Activated CD8-positive, alpha-beta T cell treated with anti-CD3 and anti-CD28 coated beads for 36 hours (primary cell): ENCODE measurements at regions not wholly inside any gene's neighbourhood (a gene's known extent, or its start where the extent isn't known, plus 50 kb on each side); places are given as distances from the start of the nearest gene placed in this dataset.

Source experiments
- ATAC-seq: fragments of 200-7000 bp; cut with Tn5 transposase; one replicate; pipeline ENCODE4 v1.10.0; 2021; ENCODE audit warnings: mild to moderate bottlenecking, moderate library complexity
- CTCF ChIA-PET: fragments of 350-600 bp; sonication (Branson Sonifier 250); formaldehyde crosslinking; loops from one replicate; lab custom pipeline; 2021; ENCODE audit warnings: antibody characterized with exemption; lab: Charles Lee
- POLR2A ChIA-PET: fragments of 350-600 bp; sonication (Branson Sonifier 250); formaldehyde crosslinking; loops from one replicate; lab custom pipeline; 2021; ENCODE audit warnings: antibody characterized with exemption; lab: Charles Lee
- DNase-seq: peaks from one replicate; pipeline ENCODE4 v3.0.0-alpha.2; 2020
- H3K27ac Mint-ChIP-seq: one replicate; pipeline ENCODE4 v1.8.0; 2021; ENCODE audit warnings: mild to moderate bottlenecking, mixed read lengths
- H3K27me3 Mint-ChIP-seq: one replicate; pipeline ENCODE4 v1.8.0; 2021; ENCODE audit warnings: mixed read lengths
- H3K36me3 Mint-ChIP-seq: one replicate; pipeline ENCODE4 v1.8.0; 2021; ENCODE audit warnings: low read depth, mixed read lengths
- H3K4me1 Mint-ChIP-seq: one replicate; pipeline ENCODE4 v1.8.0; 2021; ENCODE audit warnings: low read depth, mixed read lengths
- H3K4me3 Mint-ChIP-seq: one replicate; pipeline ENCODE4 v1.8.0; 2021; ENCODE audit warnings: mild to moderate bottlenecking, moderate library complexity, mixed read lengths
- H3K9me3 Mint-ChIP-seq: one replicate; pipeline ENCODE4 v1.8.0; 2021; ENCODE audit warnings: mixed read lengths
- CTCF ChIP-seq: fragments of 200-600 bp; IDR thresholded peaks from one replicate; pipeline ENCODE4 v1.8.0; 2022; ENCODE audit warnings: antibody characterized with exemption, mild to moderate bottlenecking
- intact Hi-C: fragments of 100-400 bp; cut with micrococcal nuclease; formaldehyde crosslinking; loops from one replicate; pipeline ENCODE4 v1.10.0; 2022

- CTCF ChIA-PET, result no interaction called here
- Mint-ChIP-seq H3K27ac (no peak overlapping the region), H3K36me3 (no peaks in the 10 kb centered on the region), H3K4me1 (peaks cover 14% of the 10 kb centered on the region), H3K9me3 (no peaks in the 10 kb centered on the region), H3K27me3 (no peaks in the 10 kb centered on the region), H3K4me3 (no peak overlapping the region)
- DNase-seq (no peak), ATAC-seq (no peak)
- POLR2A ChIA-PET, result no interaction called here
- TF ChIP-seq CTCF, result no peak
- intact Hi-C loops, result no loop called here
Measured at GRCh38 chr6:158920311-158920905, 79.6 kb downstream of the RSPH3 start.

- TF ChIP-seq CTCF, result no peak
- ATAC-seq (no peak), DNase-seq (no peak)
- Mint-ChIP-seq H3K27me3 (no peaks in the 10 kb centered on the region), H3K4me1 (peaks cover 18% of the 10 kb centered on the region), H3K36me3 (no peaks in the 10 kb centered on the region), H3K4me3 (no peak overlapping the region), H3K27ac (no peak overlapping the region), H3K9me3 (no peaks in the 10 kb centered on the region)
- intact Hi-C loops, result loop anchor here (5.0 kb wide), 1 partner anchor 48 kb away; no protein-coding TSS in a partner anchor
- POLR2A ChIA-PET, result interaction anchor here (1.2 kb wide), 1 partner anchor 12 kb away, joined by 3 read pairs; no protein-coding TSS in a partner anchor
- CTCF ChIA-PET, result interaction anchor here (0.8 kb wide), 1 partner anchor 19 kb away, joined by 3 read pairs; no protein-coding TSS in a partner anchor
Measured at GRCh38 chr6:158919865-158920264, 80.1 kb downstream of the RSPH3 start.

- Mint-ChIP-seq H3K4me1 (peaks cover 34% of the 10 kb centered on the region), H3K4me3 (no peak overlapping the region), H3K9me3 (no peaks in the 10 kb centered on the region), H3K36me3 (no peaks in the 10 kb centered on the region), H3K27ac (no peak overlapping the region), H3K27me3 (no peaks in the 10 kb centered on the region)
- DNase-seq, result no peak
- POLR2A ChIA-PET, result interaction anchor here (0.6 kb wide), 1 partner anchor 251 kb away, joined by 3 read pairs; no protein-coding TSS in a partner anchor
- ATAC-seq, result no peak
- intact Hi-C loops, result loop anchor here (5.0 kb wide), 1 partner anchor 44 kb away; no protein-coding TSS in a partner anchor
- TF ChIP-seq CTCF, result no peak
- CTCF ChIA-PET, result interaction anchor here (0.8 kb wide), 1 partner anchor 197 kb away, joined by 3 read pairs; no protein-coding TSS in a partner anchor
Measured at GRCh38 chr6:158916617-158917016, 83.4 kb downstream of the RSPH3 start.

GRCh38 chr6:158914923-158915322, 85.1 kb downstream of the RSPH3 start:
- no peak for TF ChIP-seq CTCF
- no peak for DNase-seq
- Mint-ChIP-seq H3K27me3 (no peaks in the 10 kb centered on the region), H3K4me1 (peaks cover 46% of the 10 kb centered on the region), H3K4me3 (no peak overlapping the region), H3K36me3 (no peaks in the 10 kb centered on the region), H3K27ac (no peak overlapping the region), H3K9me3 (no peaks in the 10 kb centered on the region)
- no peak for ATAC-seq
- ChIA-PET POLR2A (no interaction called here), CTCF (no interaction called here)
- intact Hi-C loops, result loop anchor here (5.0 kb wide), 2 partner anchors 43 to 98 kb away; partner anchors contain the start of gene EZR

DNA sequence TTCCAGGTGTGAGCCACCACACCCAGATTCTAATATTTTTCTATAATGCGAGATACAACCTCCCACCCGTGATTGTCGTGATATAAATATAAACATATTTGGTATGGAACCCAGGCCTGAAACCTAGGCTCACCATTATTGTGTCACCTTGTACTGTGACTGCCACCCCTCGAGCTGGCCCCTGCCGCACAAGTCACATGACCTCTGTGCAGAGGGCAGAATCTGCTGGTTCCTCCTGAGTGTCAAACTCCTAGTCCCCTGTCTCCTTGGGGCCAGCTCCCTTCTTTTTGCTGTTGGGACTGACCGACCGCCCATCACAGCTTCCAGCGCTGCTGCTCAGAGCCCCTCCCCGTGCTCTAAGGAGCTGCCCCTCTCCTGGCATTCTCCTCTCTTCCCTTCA, 86.4 kb downstream of the RSPH3 start:
- ATAC-seq (no peak), DNase-seq (no peak)
- no peak for TF ChIP-seq CTCF
- intact Hi-C loops, result loop anchor here (5.0 kb wide), 1 partner anchor 96 kb away; the partner anchor contains the start of gene EZR
- CTCF ChIA-PET, result no interaction called here
- Mint-ChIP-seq H3K4me3 (no peak overlapping the region), H3K36me3 (no peaks in the 10 kb centered on the region), H3K9me3 (no peaks in the 10 kb centered on the region), H3K27ac (no peak overlapping the region), H3K27me3 (no peaks in the 10 kb centered on the region), H3K4me1 (peaks cover 48% of the 10 kb centered on the region)
- POLR2A ChIA-PET, result interaction anchor here (0.9 to 1.1 kb wide), 3 partner anchors 9 to 100 kb away, joined by 3 to 4 read pairs (median 3); no protein-coding TSS in a partner anchor
